GM23338 (cell line): ENCODE measurements at regions not wholly inside any gene's neighbourhood (a gene's known extent, or its start where the extent isn't known, plus 50 kb on each side); places are given as distances from the start of the nearest gene placed in this dataset.
A peak's percentile ranks its signal among the peaks of the same experiment; 100 is the strongest.
"Not testable (repeated sequence)": the region's sequence is repeated elsewhere in the genome, so short reads cannot be mapped to it uniquely, and the experiment has no call there.

Source experiments
- ATAC-seq: fragments of 200-7000 bp; cut with Tn5 transposase; 3 replicates; pipeline ENCODE4 v1.9.1; 2020
- DNase-seq: peaks from one replicate; pipeline ENCODE4 v3.0.0-alpha.2; 2015; ENCODE audit warnings: low spot score
- H2AFZ ChIP-seq: fragments of 200-600 bp; sonication (generic); 2 replicates; pipeline ENCODE4 v1.8.0; 2016; ENCODE audit warnings: antibody characterized with exemption, mild to moderate bottlenecking, moderate library complexity
- H3F3A ChIP-seq: fragments of 200-600 bp; sonication (generic); replicated peaks from 2 replicates; pipeline ENCODE4 v1.8.0; 2017; ENCODE audit warnings: antibody characterized with exemption, mixed run types, low read depth
- H3K27ac ChIP-seq: fragments of 200-600 bp; sonication (generic); 2 replicates; pipeline ENCODE4 v1.6.1; 2016; ENCODE audit warnings: low read depth
- H3K27me3 ChIP-seq: fragments of 200-600 bp; sonication (generic); 2 replicates; pipeline ENCODE4 v1.8.0; 2016; ENCODE audit warnings: mild to moderate bottlenecking, mixed run types, moderate library complexity; ENCODE audit not compliant: insufficient read depth
- H3K36me3 ChIP-seq: fragments of 200-600 bp; sonication (generic); 2 replicates; pipeline ENCODE4 v1.8.0; 2016; ENCODE audit warnings: mild to moderate bottlenecking; ENCODE audit not compliant: insufficient read depth
- H3K4me1 ChIP-seq: fragments of 200-600 bp; sonication (generic); 2 replicates; pipeline ENCODE4 v1.8.0; 2016; ENCODE audit warnings: mild to moderate bottlenecking, moderate library complexity; ENCODE audit not compliant: insufficient read depth
- H3K4me2 ChIP-seq: fragments of 200-600 bp; sonication (generic); 2 replicates; pipeline ENCODE4 v1.7.1; 2017; ENCODE audit warnings: mixed run types
- H3K4me3 ChIP-seq: fragments of 200-600 bp; sonication (generic); 2 replicates; pipeline ENCODE4 v1.6.1; 2016; ENCODE audit warnings: mixed run types
- H3K79me2 ChIP-seq: fragments of 200-600 bp; sonication (generic); replicated peaks from 2 replicates; pipeline ENCODE4 v1.8.0; 2017; ENCODE audit warnings: mild to moderate bottlenecking; ENCODE audit not compliant: insufficient read depth
- H3K9me2 ChIP-seq: fragments of 200-600 bp; sonication (generic); 2 replicates; pipeline ENCODE4 v1.8.0; 2017; ENCODE audit not compliant: insufficient read depth
- H4K20me1 ChIP-seq: fragments of 200-600 bp; sonication (generic); replicated peaks from 2 replicates; pipeline ENCODE4 v1.8.0; 2017; ENCODE audit warnings: mild to moderate bottlenecking; ENCODE audit not compliant: insufficient read depth
- H3K27ac Mint-ChIP-seq: 2 replicates; pipeline ENCODE4 v1.8.0; 2020; ENCODE audit warnings: inconsistent platforms, mild to moderate bottlenecking, moderate library complexity, mixed read lengths
- H3K27me3 Mint-ChIP-seq: 3 replicates; pipeline ENCODE4 v1.8.0; 2022; ENCODE audit warnings: low read depth, mild to moderate bottlenecking, moderate library complexity, mixed read lengths, inconsistent platforms; ENCODE audit not compliant: insufficient read depth, poor library complexity
- H3K36me3 Mint-ChIP-seq: 3 replicates; pipeline ENCODE4 v1.8.0; 2021; ENCODE audit warnings: low read depth, mild to moderate bottlenecking, inconsistent platforms, moderate library complexity, mixed read lengths
- H3K4me1 Mint-ChIP-seq: 3 replicates; pipeline ENCODE4 v1.8.0; 2020; ENCODE audit warnings: mild to moderate bottlenecking, inconsistent platforms, mixed read lengths
- H3K4me3 Mint-ChIP-seq: 3 replicates; pipeline ENCODE4 v1.8.0; 2021; ENCODE audit warnings: moderate library complexity, mild to moderate bottlenecking, inconsistent platforms, mixed read lengths
- H3K9me3 Mint-ChIP-seq: 3 replicates; pipeline ENCODE4 v1.8.0; 2020; ENCODE audit warnings: moderate library complexity, mild to moderate bottlenecking, inconsistent platforms, mixed read lengths
- CREB1 ChIP-seq: fragments of 250-450 bp; sonication (Bioruptor Pico); IDR thresholded peaks from 2 replicates; pipeline ENCODE4 v1.5.0; 2020; ENCODE audit warnings: low read depth, mild to moderate bottlenecking, moderate library complexity
- CTCF ChIP-seq, 2 experiments: fragments of 200-600 bp in 1 of 2; sonication (generic) in 1 of 2; conservative IDR thresholded peaks; 2 replicates each; pipeline versions ENCODE4 v1.5.1 to v1.6.1; 2016 to 2017; ENCODE audit warnings: antibody characterized with exemption in 2 of 2, low read depth in 2 of 2, mild to moderate bottlenecking in 2 of 2, moderate library complexity in 1 of 2
- ETS1 ChIP-seq: IDR thresholded peaks from 2 replicates; pipeline ENCODE4 v1.6.1; 2016; ENCODE audit warnings: antibody characterized with exemption
- EZH2 ChIP-seq: fragments of 200-600 bp; sonication (generic); IDR thresholded peaks from one replicate; pipeline ENCODE4 v1.8.0; 2017; ENCODE audit warnings: antibody characterized with exemption, mild to moderate bottlenecking, low read depth; ENCODE audit not compliant: unreplicated experiment
- NANOG ChIP-seq: IDR thresholded peaks from 2 replicates; pipeline ENCODE4 v1.6.1; 2016; ENCODE audit warnings: antibody characterized with exemption, borderline replicate concordance
- REST ChIP-seq: IDR thresholded peaks from one replicate; pipeline ENCODE4 v1.6.1; 2018; ENCODE audit warnings: antibody characterized with exemption; ENCODE audit not compliant: unreplicated experiment
- ZNF114 ChIP-seq: fragments of 250-450 bp; sonication (Bioruptor Pico); IDR thresholded peaks from 2 replicates; pipeline ENCODE4 v1.5.0; 2020; ENCODE audit warnings: mild to moderate bottlenecking, moderate library complexity

- peaks cover 12% of the 10 kb centered on the region; the same call in 2 of the 3 replicates for H3K9me3 Mint-ChIP-seq
- not testable (repeated sequence) for H3K4me2 ChIP-seq, H3K27ac Mint-ChIP-seq, H2AFZ ChIP-seq, H3K36me3 Mint-ChIP-seq, H3K79me2 ChIP-seq, H3K4me1 ChIP-seq, H3K27me3 ChIP-seq, H3K27me3 Mint-ChIP-seq, H4K20me1 ChIP-seq, H3K4me3 Mint-ChIP-seq, H3K36me3 ChIP-seq, H3K4me1 Mint-ChIP-seq, H3K4me3 ChIP-seq, H3K9me2 ChIP-seq, H3K27ac ChIP-seq, ATAC-seq, H3F3A ChIP-seq, DNase-seq
Observed at GRCh38 chr6:63471145-63471544, 101.1 kb upstream of the LOC128125822 start.

- H3K9me3 Mint-ChIP-seq: peaks cover 12% of the 10 kb centered on the region; the same call in 2 of the 3 replicates
- no peak overlapping the region for H3K4me2 ChIP-seq
Observed at GRCh38 chr6:63471654-63472053, 100.6 kb upstream of the LOC128125822 start.

GRCh38 chr6:63475707-63476106 lies 96.6 kb upstream of the LOC128125822 start:
- Histone ChIP-seq H3K4me1 (no peaks in the 10 kb centered on the region), H3K4me3 (no peak overlapping the region), H3K27ac (no peak overlapping the region), H3K27me3 (no peaks in the 10 kb centered on the region), H2AFZ (no peak overlapping the region), H3K36me3 (no peaks in the 10 kb centered on the region), H3K79me2 (no peaks in the 10 kb centered on the region), H3K4me2 (no peak overlapping the region), H4K20me1 (no peaks in the 10 kb centered on the region), H3K9me2 (no peaks in the 10 kb centered on the region), H3F3A (no peaks in the 10 kb centered on the region)
- Mint-ChIP-seq H3K4me3 (no peak overlapping the region), H3K27ac (no peak overlapping the region), H3K36me3 (no peaks in the 10 kb centered on the region), H3K27me3 (no peaks in the 10 kb centered on the region), H3K4me1 (peaks cover 5% of the 10 kb centered on the region), H3K9me3 (peaks cover 12% of the 10 kb centered on the region; the same call in 2 of the 3 replicates)
- ATAC-seq: peak; percentile 76
- peak; percentile 17 for DNase-seq
- TF ChIP-seq REST (no peak), EZH2 (no peak), ETS1 (no peak), NANOG (no peak)

More at GRCh38 chr6:63471654-63472053, 100.6 kb upstream of the LOC128125822 start:
- Histone ChIP-seq H3K9me2 (no peaks in the 10 kb centered on the region), H2AFZ (no peak overlapping the region), H3F3A (no peaks in the 10 kb centered on the region), H3K4me3 (no peak overlapping the region), H4K20me1 (no peaks in the 10 kb centered on the region), H3K79me2 (no peaks in the 10 kb centered on the region), H3K27ac (no peak overlapping the region), H3K36me3 (no peaks in the 10 kb centered on the region), H3K4me1 (no peaks in the 10 kb centered on the region), H3K27me3 (no peaks in the 10 kb centered on the region)
- no peak overlapping the region for H3K4me3 Mint-ChIP-seq
- H3K27ac Mint-ChIP-seq: no peak overlapping the region
- H3K4me1 Mint-ChIP-seq: peaks cover 5% of the 10 kb centered on the region
- ATAC-seq (no peak), DNase-seq (no peak)
- H3K27me3 Mint-ChIP-seq: no peaks in the 10 kb centered on the region
- no peak for TF ChIP-seq CTCF (conservative IDR thresholded peaks at IDR 0.05; ENCODE audit: low read depth in 2 of 2)
- TF ChIP-seq ZNF114 (CRISPR knock-in tag): no peak
- TF ChIP-seq CREB1 (CRISPR knock-in tag): no peak
- no peaks in the 10 kb centered on the region for H3K36me3 Mint-ChIP-seq
